Smooth muscle cell of the brain vasculature (primary cell): ENCODE measurements at regions not wholly inside any gene's neighbourhood (a gene's known extent, or its start where the extent isn't known, plus 50 kb on each side); places are given as distances from the start of the nearest gene placed in this dataset.
"Not testable (repeated sequence)": the region's sequence is repeated elsewhere in the genome, so short reads cannot be mapped to it uniquely, and the experiment has no call there.

Source experiments
- DNase-seq: peaks from one replicate; pipeline ENCODE4 v3.0.0-alpha.2; 2012; ENCODE audit warnings: low read depth, low spot score

- not testable (repeated sequence) for DNase-seq
Measured at GRCh38 chr3:195974281-195974680, 65.9 kb upstream of the TNK2 start.

- not testable (repeated sequence) for DNase-seq
Measured at GRCh38 chr3:195970873-195971272, 62.5 kb upstream of the TNK2 start.

- not testable (repeated sequence) for DNase-seq
Measured at GRCh38 chr3:195969838-195970776, 61.8 kb upstream of the TNK2 start.

GRCh38 chr3:195969341-195969740 lies 61.0 kb upstream of the TNK2 start:
- DNase-seq: not testable (repeated sequence)

DNA sequence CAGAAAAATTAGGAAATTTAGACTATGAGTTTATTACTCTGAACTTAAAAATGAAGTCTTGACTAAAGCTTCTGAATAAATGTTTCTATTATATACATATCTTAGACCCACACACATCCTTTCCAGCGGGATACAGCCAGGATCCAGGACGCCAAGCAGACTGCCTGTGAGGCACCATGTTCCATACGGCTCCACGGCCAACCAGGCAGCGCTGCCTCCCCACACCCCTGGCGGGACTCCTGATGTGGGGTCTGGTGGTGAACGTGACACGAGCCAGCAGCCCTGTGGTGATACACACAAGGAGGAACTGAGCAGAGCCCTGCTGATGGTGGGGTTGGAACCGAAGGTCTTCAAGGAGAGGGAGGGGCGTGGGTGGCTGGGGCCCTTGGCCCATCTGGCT lies 59.8 kb upstream of the TNK2 start:
- not testable (repeated sequence) for DNase-seq

GRCh38 chr3:195967387-195967720 lies 59.0 kb upstream of the TNK2 start:
- not testable (repeated sequence) for DNase-seq

DNA sequence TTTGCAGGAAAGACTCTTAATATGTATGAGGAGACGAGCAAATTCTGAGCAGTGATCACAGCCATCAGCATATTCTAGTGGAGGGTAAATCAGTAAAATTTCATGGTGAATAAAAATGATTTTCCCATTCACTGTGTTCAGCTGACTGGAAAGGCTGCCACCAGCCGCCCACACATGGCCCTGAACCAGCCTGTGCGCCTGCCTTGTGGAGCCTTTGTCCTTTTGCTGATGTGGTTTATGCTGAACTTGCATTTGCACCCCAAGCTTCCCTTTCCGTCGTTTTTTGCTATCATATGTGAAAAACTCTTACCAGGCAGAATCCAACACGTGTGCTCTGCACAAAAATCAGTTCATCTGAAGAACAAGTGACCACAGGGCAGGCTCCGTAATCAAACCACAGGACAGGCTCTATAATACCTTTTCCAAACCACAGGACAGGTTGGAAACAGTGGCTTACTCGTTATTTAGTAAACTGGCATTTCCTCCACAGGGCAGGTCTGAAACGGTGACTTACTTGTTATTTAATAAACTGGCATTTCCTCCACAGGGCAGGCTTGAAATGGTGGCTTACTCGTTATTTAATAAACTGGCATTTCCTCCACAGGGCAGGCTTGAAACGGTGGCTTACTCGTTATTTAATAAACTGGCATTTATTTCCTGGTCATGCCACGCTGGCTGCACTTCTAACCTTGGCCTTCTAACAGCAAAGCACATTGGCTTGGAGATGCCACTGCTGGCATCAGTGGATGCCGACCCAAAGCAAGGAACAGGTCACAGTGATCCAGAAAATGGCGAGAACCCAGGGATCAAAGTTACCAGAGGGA lies 58.4 kb upstream of the TNK2 start:
- not testable (repeated sequence) for DNase-seq

- not testable (repeated sequence) for DNase-seq
Measured at GRCh38 chr3:195965217-195965616, 56.9 kb upstream of the TNK2 start.

- DNase-seq: not testable (repeated sequence)
Measured at GRCh38 chr3:195964318-195965107, 56.2 kb upstream of the TNK2 start.

- not testable (repeated sequence) for DNase-seq
Measured at GRCh38 chr3:195962222-195962621, 53.9 kb upstream of the TNK2 start.

DNA sequence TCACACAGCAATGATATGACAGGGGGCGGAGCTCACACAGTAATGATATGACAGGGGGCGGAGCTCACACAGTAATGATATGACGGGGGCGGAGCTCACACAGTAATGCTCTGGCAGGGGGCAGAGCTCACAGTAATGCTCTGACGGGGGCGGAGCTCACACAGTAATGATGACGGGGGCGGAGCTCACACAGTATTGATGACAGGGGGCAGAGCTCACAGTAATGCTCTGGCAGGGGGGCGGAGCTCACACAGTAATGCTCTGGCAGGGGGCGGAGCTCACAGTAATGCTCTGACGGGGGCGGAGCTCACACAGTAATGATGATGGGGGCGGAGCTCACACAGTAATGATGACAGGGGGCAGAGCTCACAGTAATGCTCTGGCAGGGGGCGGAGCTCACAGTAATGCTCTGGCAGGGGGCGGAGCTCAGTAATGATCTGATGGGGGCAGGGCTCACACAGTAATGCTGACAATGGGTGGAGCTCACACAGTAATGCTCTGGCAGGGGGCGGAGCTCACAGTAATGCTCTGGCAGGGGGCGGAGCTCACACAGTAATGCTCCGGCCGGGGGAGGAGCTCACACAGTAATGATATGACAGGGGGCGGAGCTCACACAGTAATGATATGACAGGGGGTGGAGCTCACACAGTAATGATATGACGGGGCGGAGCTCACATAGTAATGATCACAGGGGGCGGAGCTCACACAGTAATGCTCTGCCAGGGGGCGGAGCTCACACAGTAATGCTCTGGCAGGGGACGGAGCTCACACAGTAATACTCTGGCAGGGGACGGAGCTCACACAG lies 52.8 kb upstream of the TNK2 start:
- DNase-seq: not testable (repeated sequence)

DNA sequence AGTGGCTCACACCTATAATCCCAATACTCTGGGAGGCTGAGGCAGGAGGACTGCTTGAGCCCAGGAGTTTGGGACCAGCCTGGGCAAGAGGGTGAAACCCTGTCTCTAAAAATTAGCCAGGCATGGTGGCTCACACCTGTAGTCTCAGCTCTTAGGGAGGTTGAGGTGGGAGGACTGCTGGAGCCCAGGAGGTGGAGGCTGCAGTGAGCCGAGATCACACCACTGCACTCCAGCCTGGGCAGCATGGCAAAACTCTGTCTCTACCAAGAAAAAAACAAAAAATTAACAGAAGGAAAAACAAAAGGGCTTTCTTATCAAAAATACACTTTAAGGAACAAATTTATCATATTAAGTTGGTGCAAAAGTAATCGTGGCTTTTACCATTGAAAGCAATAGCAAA lies 51.8 kb upstream of the TNK2 start:
- DNase-seq: not testable (repeated sequence)

- not testable (repeated sequence) for DNase-seq
Measured at GRCh38 chr3:195959367-195960157, 51.2 kb upstream of the TNK2 start.

DNA sequence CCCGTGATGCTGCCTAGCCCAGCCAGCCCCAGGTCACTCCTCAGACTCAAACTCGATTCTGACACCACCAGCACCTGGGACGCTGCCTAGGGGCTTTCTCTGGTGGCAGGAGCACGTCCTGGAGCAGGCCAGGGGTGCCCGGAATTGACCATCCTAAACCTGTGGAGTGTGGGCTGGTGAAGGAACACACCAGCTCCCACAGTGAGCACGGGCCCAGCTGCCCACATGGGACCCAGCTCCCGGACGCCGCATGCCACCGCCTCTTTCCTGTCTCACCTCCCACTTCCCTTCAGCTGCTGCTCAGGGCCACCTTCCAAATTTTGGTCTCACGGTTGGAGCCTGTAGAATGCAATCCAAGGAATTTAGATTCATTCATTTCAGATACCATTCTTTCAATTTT lies 50.4 kb upstream of the TNK2 start:
- DNase-seq: not testable (repeated sequence)
